GM19324 (cell line): ENCODE measurements at regions not wholly inside any gene's neighbourhood (a gene's known extent, or its start where the extent isn't known, plus 50 kb on each side); places are given as distances from the start of the nearest gene placed in this dataset.
A peak's percentile ranks its signal among the peaks of the same experiment; 100 is the strongest.
"Not testable (repeated sequence)": the region's sequence is repeated elsewhere in the genome, so short reads cannot be mapped to it uniquely, and the experiment has no call there.

Experiments
- ATAC-seq: cut with Tn5 transposase; IDR thresholded peaks from one replicate; pipeline ENCODE4 v1.9.1; 2021; ENCODE audit warnings: mild to moderate bottlenecking, moderate library complexity; ENCODE audit not compliant: unreplicated experiment, low FRiP score

GRCh38 chr10:22875581-22875980 lies 52.3 kb upstream of the ARMC3 start:
- ATAC-seq, result no peak

GRCh38 chr10:22874189-22874854 lies 53.5 kb upstream of the ARMC3 start:
- no peak for ATAC-seq

- ATAC-seq, result no peak
Observed at GRCh38 chr10:22856444-22857074, 71.3 kb upstream of the ARMC3 start.

- no peak for ATAC-seq
Observed at GRCh38 chr10:22854935-22855421, 72.9 kb upstream of the ARMC3 start.

GRCh38 chr10:22853906-22854447 lies 73.9 kb upstream of the ARMC3 start:
- ATAC-seq, result no peak

GRCh38 chr10:22852712-22853353 lies 75.0 kb upstream of the ARMC3 start:
- ATAC-seq, result no peak

- ATAC-seq, result no peak
Observed at GRCh38 chr10:22851865-22852239, 76.0 kb upstream of the ARMC3 start.

GRCh38 chr10:22850541-22850940 lies 77.3 kb upstream of the ARMC3 start:
- ATAC-seq, result no peak

- ATAC-seq, result peak; percentile 56
Observed at GRCh38 chr10:22849077-22849805, 78.6 kb upstream of the ARMC3 start.

GRCh38 chr10:22848509-22848908 lies 79.3 kb upstream of the ARMC3 start:
- no peak for ATAC-seq

- ATAC-seq, result no peak
Observed at GRCh38 chr10:22846294-22846693, 81.6 kb upstream of the ARMC3 start.

- no peak for ATAC-seq
Observed at GRCh38 chr10:22839639-22840038, 88.2 kb upstream of the ARMC3 start.

- ATAC-seq, result no peak
Observed at GRCh38 chr10:22837771-22838170, 90.1 kb upstream of the ARMC3 start.

- ATAC-seq, result no peak
Observed at GRCh38 chr10:22837351-22837750, 90.5 kb upstream of the ARMC3 start.

GRCh38 chr10:22834471-22834870 lies 93.4 kb upstream of the ARMC3 start:
- ATAC-seq, result no peak

- no peak for ATAC-seq
Observed at GRCh38 chr10:22833781-22834180, 94.1 kb upstream of the ARMC3 start.

GRCh38 chr10:22833353-22833752 lies 94.5 kb upstream of the ARMC3 start:
- ATAC-seq, result no peak

- no peak for ATAC-seq
Observed at GRCh38 chr10:22832851-22833250, 95.0 kb upstream of the ARMC3 start.

GRCh38 chr10:22832066-22832602 lies 95.7 kb upstream of the ARMC3 start:
- ATAC-seq, result no peak

GRCh38 chr10:22831586-22831985 lies 96.3 kb upstream of the ARMC3 start:
- no peak for ATAC-seq

GRCh38 chr10:22828712-22829111 lies 99.1 kb upstream of the ARMC3 start:
- ATAC-seq, result not testable (repeated sequence)
